Epithelial cell of proximal tubule (primary cell): ENCODE measurements at regions not wholly inside any gene's neighbourhood (a gene's known extent, or its start where the extent isn't known, plus 50 kb on each side); places are given as distances from the start of the nearest gene placed in this dataset.

Experiments used
- DNase-seq: peaks from one replicate; pipeline ENCODE4 v3.0.0-alpha.2; 2011; ENCODE audit warnings: low read depth
- H3K4me3 ChIP-seq: 2 replicates; pipeline ENCODE4 v1.5.1; 2011; ENCODE audit warnings: low read depth, mild to moderate bottlenecking, low read length
- TF ChIP-seq, protein P1 (sequence below): conservative IDR thresholded peaks from 2 replicates; pipeline ENCODE4 v1.5.1; 2012; ENCODE audit warnings: low read depth, mild to moderate bottlenecking, low read length

DNA sequence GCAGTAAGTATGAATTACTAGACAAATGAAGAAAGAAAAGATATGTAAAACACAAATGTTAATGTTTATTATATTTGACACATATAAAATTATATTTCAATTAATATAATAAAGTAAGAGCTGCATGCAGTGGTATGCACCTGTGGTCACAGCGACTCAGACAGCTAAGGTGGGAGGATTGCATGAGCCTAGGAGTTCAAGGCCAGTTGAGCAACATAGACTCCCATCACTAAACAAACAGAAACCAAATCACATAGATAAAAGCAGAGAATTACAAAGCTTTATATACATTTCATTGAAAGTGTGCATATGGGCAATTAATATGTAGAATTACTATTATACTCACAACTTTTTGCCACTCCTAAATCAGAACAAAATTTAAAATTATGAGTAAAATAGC, 70.0 kb upstream of the HTATIP2 start:
- no peak overlapping the region for H3K4me3 ChIP-seq
- TF ChIP-seq, protein P1, sequence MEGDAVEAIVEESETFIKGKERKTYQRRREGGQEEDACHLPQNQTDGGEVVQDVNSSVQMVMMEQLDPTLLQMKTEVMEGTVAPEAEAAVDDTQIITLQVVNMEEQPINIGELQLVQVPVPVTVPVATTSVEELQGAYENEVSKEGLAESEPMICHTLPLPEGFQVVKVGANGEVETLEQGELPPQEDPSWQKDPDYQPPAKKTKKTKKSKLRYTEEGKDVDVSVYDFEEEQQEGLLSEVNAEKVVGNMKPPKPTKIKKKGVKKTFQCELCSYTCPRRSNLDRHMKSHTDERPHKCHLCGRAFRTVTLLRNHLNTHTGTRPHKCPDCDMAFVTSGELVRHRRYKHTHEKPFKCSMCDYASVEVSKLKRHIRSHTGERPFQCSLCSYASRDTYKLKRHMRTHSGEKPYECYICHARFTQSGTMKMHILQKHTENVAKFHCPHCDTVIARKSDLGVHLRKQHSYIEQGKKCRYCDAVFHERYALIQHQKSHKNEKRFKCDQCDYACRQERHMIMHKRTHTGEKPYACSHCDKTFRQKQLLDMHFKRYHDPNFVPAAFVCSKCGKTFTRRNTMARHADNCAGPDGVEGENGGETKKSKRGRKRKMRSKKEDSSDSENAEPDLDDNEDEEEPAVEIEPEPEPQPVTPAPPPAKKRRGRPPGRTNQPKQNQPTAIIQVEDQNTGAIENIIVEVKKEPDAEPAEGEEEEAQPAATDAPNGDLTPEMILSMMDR: no peak
- no peak for DNase-seq

DNA sequence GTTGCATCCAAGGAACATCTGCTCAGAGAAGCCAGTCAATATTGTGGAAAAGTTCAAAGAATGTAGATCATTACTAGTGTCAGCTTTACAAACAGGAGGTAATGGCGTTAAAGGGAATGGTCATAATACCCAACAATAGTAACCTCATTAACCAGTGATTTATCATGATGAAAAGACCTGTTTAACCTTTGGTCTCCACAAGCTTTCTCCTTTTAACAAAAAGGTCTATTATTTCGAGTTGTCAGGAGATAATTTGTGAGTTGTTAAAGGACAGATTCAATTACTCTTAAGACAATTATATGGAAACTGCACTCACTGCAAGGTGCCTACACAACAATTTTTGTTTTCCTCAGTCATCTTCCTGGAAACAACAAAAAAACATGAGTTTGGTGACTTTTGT, 73.8 kb upstream of the HTATIP2 start:
- no peak overlapping the region for H3K4me3 ChIP-seq
- DNase-seq: no peak

DNA sequence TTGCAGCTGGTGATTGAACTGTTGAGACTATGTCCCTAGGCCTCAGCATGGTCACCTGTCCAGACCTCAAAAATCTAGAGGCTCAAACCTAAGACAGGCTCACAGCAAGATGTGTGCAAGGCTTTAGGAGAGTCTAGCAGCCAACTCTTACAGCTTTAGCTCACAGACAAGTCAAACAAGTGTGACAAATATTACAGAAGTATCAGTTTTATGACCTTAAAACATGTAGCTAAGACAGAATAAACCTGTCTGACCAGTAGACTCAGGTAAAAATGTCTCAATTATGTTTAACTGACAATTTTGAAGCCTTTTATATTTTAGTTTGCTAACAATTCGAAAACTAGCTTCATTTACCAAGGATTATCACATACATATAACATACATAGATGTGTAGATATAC, 80.0 kb upstream of the HTATIP2 start:
- DNase-seq: no peak
- TF ChIP-seq, protein P1: no peak
- H3K4me3 ChIP-seq: no peak overlapping the region

More for the DNA sequence above, 73.8 kb upstream of the HTATIP2 start:
- TF ChIP-seq, protein P1: no peak

DNA sequence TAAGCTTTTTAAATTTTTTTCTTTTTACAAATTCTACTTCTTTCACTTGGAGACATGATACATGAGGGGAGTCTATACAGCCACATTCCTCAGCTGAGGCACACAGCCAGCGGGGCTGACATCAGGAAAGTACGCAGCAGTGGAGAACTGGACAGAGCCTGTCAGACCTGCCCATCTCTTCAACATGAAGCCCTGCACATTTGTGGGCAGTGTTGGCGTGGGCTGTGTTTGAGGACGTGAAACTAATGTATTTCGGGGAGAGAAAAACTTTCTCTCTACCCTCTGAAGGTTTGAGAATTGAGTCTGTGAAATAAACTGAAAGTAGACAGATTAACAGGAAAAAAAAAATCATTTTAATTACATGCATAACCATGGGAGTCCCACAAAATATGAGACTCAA, 84.8 kb upstream of the HTATIP2 start:
- no peak overlapping the region for H3K4me3 ChIP-seq
- no peak for DNase-seq
- TF ChIP-seq, protein P1: no peak

DNA sequence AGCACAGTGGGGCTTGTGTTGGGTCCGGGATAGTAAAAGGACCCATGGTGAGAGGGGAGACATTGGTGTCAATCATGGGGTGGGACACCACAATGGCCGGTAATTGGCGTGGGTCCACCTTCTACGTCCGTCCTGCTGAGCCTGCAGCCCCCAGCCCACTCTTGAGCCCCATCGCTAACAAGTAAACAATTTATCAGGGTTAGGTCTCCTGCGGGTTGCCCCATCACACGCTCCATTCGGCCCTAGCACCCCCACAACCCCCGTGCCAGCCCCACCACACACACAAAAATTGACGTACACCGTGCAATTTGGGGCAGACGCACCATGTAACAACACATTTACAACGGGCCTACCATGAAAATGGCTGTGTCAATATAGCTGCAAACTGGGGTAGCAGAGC, 86.5 kb upstream of the HTATIP2 start:
- TF ChIP-seq, protein P1: no peak
- no peak for DNase-seq
- H3K4me3 ChIP-seq: no peak overlapping the region

DNA sequence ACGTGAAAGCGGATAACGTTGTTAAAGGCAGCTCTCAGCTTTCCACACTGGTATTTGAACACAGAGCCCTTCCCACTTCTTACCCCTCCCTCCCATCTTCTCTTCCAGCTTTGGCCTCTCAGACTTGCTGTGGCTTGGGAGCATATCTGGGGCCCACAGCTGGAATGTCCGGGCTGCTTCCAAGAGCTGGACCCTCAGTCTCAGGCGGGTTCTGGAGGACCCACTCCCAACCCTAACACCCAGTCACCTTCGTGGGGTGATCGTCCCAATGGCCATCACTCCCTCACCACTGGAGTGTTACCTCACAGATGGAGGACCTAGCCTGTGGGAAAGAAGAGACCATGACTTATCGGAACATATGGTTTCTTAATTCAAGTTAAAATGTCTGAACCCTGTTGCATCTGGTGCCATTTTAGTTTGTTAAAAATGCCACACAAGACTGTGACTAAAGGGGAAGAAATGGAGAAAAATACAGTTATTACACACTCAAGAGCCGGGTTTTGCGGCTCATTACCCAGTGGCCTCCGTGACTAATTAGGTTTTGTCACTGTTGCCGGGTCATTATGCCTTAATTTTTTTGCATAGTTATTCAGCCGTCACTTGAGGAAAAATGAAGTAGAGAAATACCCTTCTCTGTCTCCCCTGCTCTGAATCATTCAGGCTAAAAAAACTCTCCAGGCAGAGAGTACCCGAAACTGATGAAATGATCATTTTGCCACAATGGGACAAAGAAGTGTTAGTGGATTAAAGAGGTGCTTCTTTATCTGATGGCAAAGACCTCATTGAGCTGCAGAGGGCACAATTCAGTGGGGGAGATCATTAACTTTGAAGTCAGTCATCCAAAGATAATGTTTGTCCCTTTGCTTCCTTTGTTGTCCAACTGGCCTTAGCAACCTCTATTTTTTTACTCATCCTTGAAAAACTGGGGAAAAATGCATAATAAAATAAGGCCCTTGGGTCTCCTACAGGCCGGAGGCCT, 87.2 kb upstream of the HTATIP2 start:
- DNase-seq: peak; percentile 76
- no peak overlapping the region for H3K4me3 ChIP-seq
- TF ChIP-seq, protein P1: peak; percentile 34

DNA sequence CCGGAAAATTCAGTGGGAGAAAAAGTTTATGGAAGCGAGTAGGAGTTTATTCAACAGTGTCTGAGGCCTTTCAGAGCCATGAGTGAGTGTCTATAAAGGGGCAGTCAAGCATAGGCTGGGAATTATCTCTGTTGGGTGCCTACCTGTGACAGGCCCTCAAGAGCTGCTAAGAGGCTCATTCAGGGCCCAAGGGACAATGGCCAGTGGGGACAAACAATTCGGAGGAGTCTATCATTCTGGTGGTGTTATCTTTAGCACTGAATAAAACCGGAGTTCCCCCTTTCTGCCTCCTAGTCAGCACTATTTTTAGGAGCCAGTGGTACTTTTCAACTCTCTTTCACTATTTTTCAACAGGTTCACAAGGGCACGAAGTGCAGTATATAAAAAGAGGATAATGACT, 89.5 kb upstream of the HTATIP2 start:
- DNase-seq: no peak
- H3K4me3 ChIP-seq: no peak overlapping the region
- TF ChIP-seq, protein P1: no peak
